ENCODE measurements at regions not wholly inside any gene's neighbourhood (a gene's known extent, or its start where the extent isn't known, plus 50 kb on each side); places are given as distances from the start of the nearest gene placed in this dataset.

DNA sequence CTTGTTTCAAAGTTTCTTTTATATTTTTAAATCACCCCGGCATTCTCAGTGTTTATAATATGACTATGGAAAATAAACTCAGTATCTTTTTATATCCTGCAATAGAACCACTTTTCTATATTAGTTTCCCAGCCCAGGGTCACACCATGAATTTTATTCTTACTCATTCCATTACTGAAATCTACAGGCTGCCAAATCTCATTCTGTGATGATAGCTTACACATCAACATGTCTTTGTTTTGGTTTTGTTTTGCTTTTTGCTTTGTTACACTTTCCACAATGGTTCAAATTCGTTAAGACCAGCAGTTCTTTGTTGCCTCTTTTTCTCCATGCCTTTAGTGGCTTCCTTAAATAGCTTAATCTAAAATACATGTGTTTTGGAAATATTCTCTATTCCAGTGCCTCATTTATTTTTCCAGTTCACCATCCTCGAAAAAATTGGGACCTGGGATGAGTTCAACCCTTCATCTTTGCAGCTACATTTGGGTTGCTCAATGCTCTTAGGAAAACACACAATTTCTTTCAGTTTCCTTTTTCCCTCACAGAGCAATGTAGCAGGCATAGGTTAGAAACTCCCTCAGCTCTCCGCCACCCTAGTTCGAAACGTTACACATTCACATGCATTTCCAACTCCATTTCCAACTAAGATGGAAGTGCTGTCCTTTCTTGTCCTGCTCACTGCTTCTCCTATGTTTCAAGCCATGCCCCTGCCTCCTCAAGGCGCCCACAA is 1146.3 kb downstream of the MAT2B start:
- H4K20me1 ChIP-seq (ENCODE audit: insufficient read depth, low read length), result no peaks in the 10 kb centered on the region
- ChIA-PET CTCF (ENCODE audit: unreplicated experiment) (no interaction called here), POLR2A (interaction anchor here (0.7 to 1.2 kb wide), 3 partner anchors 10 to 27 kb away, joined by 3 read pairs; no protein-coding TSS in a partner anchor)
- H3K27ac ChIP-seq (ENCODE audit: low read depth, low read length, poor library complexity, severe bottlenecking), result no peak overlapping the region
- no peak overlapping the region for H3K4me3 ChIP-seq (ENCODE audit: low read depth, low read length, poor library complexity, severe bottlenecking)
- H3K9me2 ChIP-seq (ENCODE audit: insufficient read depth, low read length), result no peaks in the 10 kb centered on the region
- intact Hi-C loops (cut with micrococcal nuclease; ENCODE audit: unreplicated experiment), result no loop called here
- no peak overlapping the region for H3K4me2 ChIP-seq (ENCODE audit: low read length)
- no peaks in the 10 kb centered on the region for H3K79me2 ChIP-seq (ENCODE audit: insufficient read depth, low read depth, low read length)
- TF ChIP-seq, protein P1, sequence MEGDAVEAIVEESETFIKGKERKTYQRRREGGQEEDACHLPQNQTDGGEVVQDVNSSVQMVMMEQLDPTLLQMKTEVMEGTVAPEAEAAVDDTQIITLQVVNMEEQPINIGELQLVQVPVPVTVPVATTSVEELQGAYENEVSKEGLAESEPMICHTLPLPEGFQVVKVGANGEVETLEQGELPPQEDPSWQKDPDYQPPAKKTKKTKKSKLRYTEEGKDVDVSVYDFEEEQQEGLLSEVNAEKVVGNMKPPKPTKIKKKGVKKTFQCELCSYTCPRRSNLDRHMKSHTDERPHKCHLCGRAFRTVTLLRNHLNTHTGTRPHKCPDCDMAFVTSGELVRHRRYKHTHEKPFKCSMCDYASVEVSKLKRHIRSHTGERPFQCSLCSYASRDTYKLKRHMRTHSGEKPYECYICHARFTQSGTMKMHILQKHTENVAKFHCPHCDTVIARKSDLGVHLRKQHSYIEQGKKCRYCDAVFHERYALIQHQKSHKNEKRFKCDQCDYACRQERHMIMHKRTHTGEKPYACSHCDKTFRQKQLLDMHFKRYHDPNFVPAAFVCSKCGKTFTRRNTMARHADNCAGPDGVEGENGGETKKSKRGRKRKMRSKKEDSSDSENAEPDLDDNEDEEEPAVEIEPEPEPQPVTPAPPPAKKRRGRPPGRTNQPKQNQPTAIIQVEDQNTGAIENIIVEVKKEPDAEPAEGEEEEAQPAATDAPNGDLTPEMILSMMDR (conservative IDR thresholded peaks at IDR 0.05; ENCODE audit: low read length), result no peak
- no peak for TF ChIP-seq EZH2phosphoT487 (IDR thresholded peaks at IDR 0.05; ENCODE audit: borderline replicate concordance, low read depth, low read length)
- no peaks in the 10 kb centered on the region for H3K9me3 ChIP-seq (ENCODE audit: low read length)
- DNase-seq (ENCODE audit: low spot score), result no peak
- H3K36me3 ChIP-seq (ENCODE audit: insufficient read depth, low read length), result no peaks in the 10 kb centered on the region
- no peaks in the 10 kb centered on the region for H3K4me1 ChIP-seq (ENCODE audit: insufficient read depth, low read length, poor library complexity, severe bottlenecking)
- H2AFZ ChIP-seq (ENCODE audit: low read length), result no peak overlapping the region
- no TSS peak for BruUV-seq (replicated peaks)

DNA sequence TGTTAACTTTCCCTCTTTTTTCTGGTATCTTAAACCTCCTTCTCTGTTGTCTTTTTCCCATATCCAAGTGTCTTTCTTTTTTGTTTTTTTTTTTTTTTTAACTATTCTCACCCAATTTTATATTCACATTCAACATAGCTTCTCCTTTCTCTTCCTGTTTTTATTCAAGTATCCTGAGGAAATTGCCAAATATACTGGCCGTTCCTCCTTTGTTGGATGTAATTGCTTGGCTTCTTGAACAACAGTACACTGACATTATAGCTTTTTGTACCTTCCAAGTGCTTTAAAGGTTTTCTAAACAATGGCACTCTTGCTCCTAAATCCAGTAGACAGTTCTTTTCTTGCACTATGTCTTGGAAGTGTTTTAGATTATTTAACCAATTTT is 1146.8 kb downstream of the MAT2B start:
- no peak overlapping the region for H3K4me2 ChIP-seq (ENCODE audit: low read length)

More for the DNA sequence above, 1146.8 kb downstream of the MAT2B start:
- POLR2A ChIA-PET, result interaction anchor here (0.7 kb wide), 1 partner anchor 26 kb away, joined by 3 read pairs; no protein-coding TSS in a partner anchor
- Histone ChIP-seq H3K4me3 (ENCODE audit: low read depth, low read length, poor library complexity, severe bottlenecking) (no peak overlapping the region), H3K9me2 (ENCODE audit: insufficient read depth, low read length) (no peaks in the 10 kb centered on the region), H4K20me1 (ENCODE audit: insufficient read depth, low read length) (no peaks in the 10 kb centered on the region), H3K9me3 (ENCODE audit: low read length) (no peaks in the 10 kb centered on the region), H3K27ac (ENCODE audit: low read depth, low read length, poor library complexity, severe bottlenecking) (no peak overlapping the region), H3K36me3 (ENCODE audit: insufficient read depth, low read length) (no peaks in the 10 kb centered on the region), H2AFZ (ENCODE audit: low read length) (no peak overlapping the region), H3K79me2 (ENCODE audit: insufficient read depth, low read depth, low read length) (no peaks in the 10 kb centered on the region), H3K4me1 (ENCODE audit: insufficient read depth, low read length, poor library complexity, severe bottlenecking) (no peaks in the 10 kb centered on the region)
- CTCF ChIA-PET (ENCODE audit: unreplicated experiment), result no interaction called here
- no TSS peak for BruUV-seq (replicated peaks)
- DNase-seq (ENCODE audit: low spot score), result no peak
- intact Hi-C loops (cut with micrococcal nuclease; ENCODE audit: unreplicated experiment), result no loop called here
- no peak for TF ChIP-seq EZH2phosphoT487 (IDR thresholded peaks at IDR 0.05; ENCODE audit: borderline replicate concordance, low read depth, low read length)
- TF ChIP-seq, protein P1 (conservative IDR thresholded peaks at IDR 0.05; ENCODE audit: low read length), result no peak
